Activated CD8-positive, alpha-beta T cell treated with anti-CD3 and anti-CD28 coated beads for 36 hours (primary cell): ENCODE measurements at regions not wholly inside any gene's neighbourhood (a gene's known extent, or its start where the extent isn't known, plus 50 kb on each side); places are given as distances from the start of the nearest gene placed in this dataset.

ENCODE experiments used
- ATAC-seq: fragments of 200-7000 bp; cut with Tn5 transposase; one replicate; pipeline ENCODE4 v1.10.0; 2021; ENCODE audit warnings: mild to moderate bottlenecking, moderate library complexity
- CTCF ChIA-PET: fragments of 350-600 bp; sonication (Branson Sonifier 250); formaldehyde crosslinking; loops from one replicate; lab custom pipeline; 2021; ENCODE audit warnings: antibody characterized with exemption; lab: Charles Lee
- POLR2A ChIA-PET: fragments of 350-600 bp; sonication (Branson Sonifier 250); formaldehyde crosslinking; loops from one replicate; lab custom pipeline; 2021; ENCODE audit warnings: antibody characterized with exemption; lab: Charles Lee
- DNase-seq: peaks from one replicate; pipeline ENCODE4 v3.0.0-alpha.2; 2020
- H3K27ac Mint-ChIP-seq: one replicate; pipeline ENCODE4 v1.8.0; 2021; ENCODE audit warnings: mild to moderate bottlenecking, mixed read lengths
- H3K27me3 Mint-ChIP-seq: one replicate; pipeline ENCODE4 v1.8.0; 2021; ENCODE audit warnings: mixed read lengths
- H3K36me3 Mint-ChIP-seq: one replicate; pipeline ENCODE4 v1.8.0; 2021; ENCODE audit warnings: low read depth, mixed read lengths
- H3K4me1 Mint-ChIP-seq: one replicate; pipeline ENCODE4 v1.8.0; 2021; ENCODE audit warnings: low read depth, mixed read lengths
- H3K4me3 Mint-ChIP-seq: one replicate; pipeline ENCODE4 v1.8.0; 2021; ENCODE audit warnings: mild to moderate bottlenecking, moderate library complexity, mixed read lengths
- H3K9me3 Mint-ChIP-seq: one replicate; pipeline ENCODE4 v1.8.0; 2021; ENCODE audit warnings: mixed read lengths
- CTCF ChIP-seq: fragments of 200-600 bp; IDR thresholded peaks from one replicate; pipeline ENCODE4 v1.8.0; 2022; ENCODE audit warnings: antibody characterized with exemption, mild to moderate bottlenecking
- intact Hi-C: fragments of 100-400 bp; cut with micrococcal nuclease; formaldehyde crosslinking; loops from one replicate; pipeline ENCODE4 v1.10.0; 2022

GRCh38 chr18:37769826-37770225 lies 204.2 kb upstream of the CELF4 start:
- intact Hi-C loops: no loop called here
- Mint-ChIP-seq H3K27ac (no peak overlapping the region), H3K9me3 (no peaks in the 10 kb centered on the region), H3K4me1 (no peaks in the 10 kb centered on the region), H3K27me3 (no peaks in the 10 kb centered on the region), H3K36me3 (no peaks in the 10 kb centered on the region), H3K4me3 (no peak overlapping the region)
- POLR2A ChIA-PET: no interaction called here
- no peak for DNase-seq
- ATAC-seq: no peak
- CTCF ChIA-PET: interaction anchor here (1.8 kb wide), 1 partner anchor 9 kb away, joined by 8 read pairs; no protein-coding TSS in a partner anchor
- no peak for TF ChIP-seq CTCF

- TF ChIP-seq CTCF: no peak
- ChIA-PET POLR2A (no interaction called here), CTCF (no interaction called here)
- no peak for ATAC-seq
- H3K36me3 Mint-ChIP-seq: no peaks in the 10 kb centered on the region
- no peak for DNase-seq
- H3K9me3 Mint-ChIP-seq: no peaks in the 10 kb centered on the region
- no peaks in the 10 kb centered on the region for H3K4me1 Mint-ChIP-seq
- H3K4me3 Mint-ChIP-seq: no peak overlapping the region
- H3K27ac Mint-ChIP-seq: no peak overlapping the region
- H3K27me3 Mint-ChIP-seq: no peaks in the 10 kb centered on the region
- intact Hi-C loops: no loop called here
Measured at GRCh38 chr18:37764541-37765288, 199.1 kb upstream of the CELF4 start.

GRCh38 chr18:37762076-37762621 lies 196.6 kb upstream of the CELF4 start:
- Mint-ChIP-seq H3K4me3 (no peak overlapping the region), H3K9me3 (no peaks in the 10 kb centered on the region), H3K27me3 (no peaks in the 10 kb centered on the region), H3K27ac (no peak overlapping the region), H3K4me1 (no peaks in the 10 kb centered on the region), H3K36me3 (no peaks in the 10 kb centered on the region)
- ChIA-PET POLR2A (no interaction called here), CTCF (no interaction called here)
- intact Hi-C loops: no loop called here
- no peak for TF ChIP-seq CTCF
- DNase-seq (no peak), ATAC-seq (no peak)

GRCh38 chr18:37754141-37754540 lies 188.5 kb upstream of the CELF4 start:
- POLR2A ChIA-PET: no interaction called here
- Mint-ChIP-seq H3K36me3 (no peaks in the 10 kb centered on the region), H3K27ac (no peak overlapping the region), H3K9me3 (no peaks in the 10 kb centered on the region), H3K4me3 (no peak overlapping the region), H3K27me3 (no peaks in the 10 kb centered on the region), H3K4me1 (no peaks in the 10 kb centered on the region)
- no peak for ATAC-seq
- CTCF ChIA-PET: no interaction called here
- intact Hi-C loops: no loop called here
- TF ChIP-seq CTCF: no peak
- no peak for DNase-seq

DNA sequence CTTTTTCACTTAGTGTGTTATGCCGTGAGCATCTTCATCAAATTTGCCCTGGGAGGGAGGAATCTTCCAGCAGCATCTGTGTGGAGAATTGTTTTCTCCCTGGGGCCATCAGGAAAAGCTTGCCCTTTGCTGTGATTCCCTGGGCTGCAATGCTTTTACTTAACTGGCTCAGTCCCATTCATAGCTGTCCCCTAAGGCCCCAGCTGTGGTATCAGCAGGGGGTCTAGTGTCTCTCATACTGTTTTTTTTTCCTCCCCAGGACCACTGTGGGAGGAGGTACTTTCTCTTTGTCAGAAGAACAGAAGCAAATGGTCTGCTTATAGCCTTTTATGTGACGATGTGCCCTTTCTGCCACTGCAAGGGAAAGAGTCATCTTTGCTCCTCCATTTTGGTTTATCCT lies 176.8 kb upstream of the CELF4 start:
- no peak for DNase-seq
- POLR2A ChIA-PET: interaction anchor here (0.7 kb wide), 1 partner anchor 23 kb away, joined by 3 read pairs; no protein-coding TSS in a partner anchor
- Mint-ChIP-seq H3K9me3 (no peaks in the 10 kb centered on the region), H3K27ac (no peak overlapping the region), H3K36me3 (no peaks in the 10 kb centered on the region), H3K27me3 (no peaks in the 10 kb centered on the region), H3K4me1 (no peaks in the 10 kb centered on the region), H3K4me3 (no peak overlapping the region)
- intact Hi-C loops: no loop called here
- TF ChIP-seq CTCF: no peak
- CTCF ChIA-PET: no interaction called here
- no peak for ATAC-seq
